ENCODE measurements at regions not wholly inside any gene's neighbourhood (a gene's known extent, or its start where the extent isn't known, plus 50 kb on each side); places are given as distances from the start of the nearest gene placed in this dataset.

DNA sequence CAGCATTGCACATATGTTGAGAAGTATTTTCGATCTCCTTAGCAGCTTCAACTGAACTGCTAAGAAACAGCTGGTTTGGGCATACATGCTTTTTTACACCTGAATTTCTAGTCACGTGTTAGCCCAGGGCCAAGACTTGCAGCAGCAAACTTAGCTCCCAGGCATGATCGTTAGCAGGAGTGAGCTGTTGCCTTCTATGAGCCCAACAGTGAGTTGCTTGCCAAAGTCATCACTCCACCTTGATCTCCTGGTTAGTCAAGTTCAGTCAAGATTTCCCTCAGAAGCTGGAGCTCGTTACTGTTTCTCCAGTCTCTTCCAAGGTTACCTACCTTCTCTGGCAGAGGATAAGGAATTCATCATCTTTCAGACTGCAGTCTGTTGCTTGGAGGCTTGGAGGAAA, 100.4 kb upstream of the SEMA6D start:
- DNase-seq (ENCODE audit: low read depth), result no peak

DNA sequence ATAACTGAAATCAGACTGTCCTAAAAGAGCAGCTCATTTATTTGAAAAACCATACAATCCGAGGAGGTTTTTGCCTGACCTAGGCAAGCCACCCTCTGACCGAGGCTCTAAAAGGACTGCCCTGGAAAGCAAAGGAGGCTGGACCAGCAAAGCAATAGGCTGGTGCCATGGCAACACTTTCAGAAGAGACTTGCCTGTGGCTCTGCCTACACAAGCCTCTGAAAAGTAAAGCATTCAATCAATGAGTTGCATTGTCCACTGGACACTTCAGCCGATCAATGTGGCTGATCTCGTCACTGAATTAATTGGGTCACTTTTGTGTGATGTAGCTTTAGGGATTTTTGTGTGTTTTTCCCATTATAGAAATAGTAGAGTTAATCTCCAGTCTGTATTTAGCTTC, 99.1 kb upstream of the SEMA6D start:
- no peak for DNase-seq (ENCODE audit: low read depth)

DNA sequence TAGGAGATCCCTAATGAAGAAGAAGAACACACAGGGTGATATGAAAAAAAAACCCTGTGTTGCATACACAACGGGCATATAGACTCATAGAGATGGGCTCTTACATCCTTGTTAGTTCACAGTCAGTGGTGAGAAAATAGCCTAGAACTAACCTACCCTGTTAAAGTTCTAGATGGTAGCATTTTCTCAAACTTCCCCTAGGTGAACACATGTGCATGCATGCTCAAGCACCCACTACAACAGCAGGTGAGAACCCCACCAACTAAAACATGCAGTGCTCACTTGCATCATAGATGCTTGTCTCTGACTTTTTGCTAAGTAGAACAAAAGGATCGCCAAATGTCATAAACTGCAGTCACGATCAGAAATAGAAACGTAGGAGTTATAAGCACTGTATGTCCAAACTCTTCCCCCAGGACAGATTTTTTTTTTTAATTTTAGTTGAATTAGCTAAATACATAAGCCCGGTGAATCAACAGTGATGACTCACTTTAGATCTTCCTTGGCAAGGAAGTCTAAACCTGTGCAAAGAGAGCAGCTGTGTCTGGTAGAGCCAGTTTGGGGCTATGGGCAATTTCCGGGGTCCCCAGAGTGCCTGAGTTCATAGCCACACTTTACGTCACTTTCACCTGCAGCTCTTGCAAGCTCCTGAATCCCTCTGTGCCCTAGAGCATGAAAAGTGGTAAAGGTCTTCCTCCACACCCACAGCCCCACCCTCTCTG, 96.2 kb upstream of the SEMA6D start:
- peak; percentile 17 for DNase-seq (ENCODE audit: low read depth)

DNA sequence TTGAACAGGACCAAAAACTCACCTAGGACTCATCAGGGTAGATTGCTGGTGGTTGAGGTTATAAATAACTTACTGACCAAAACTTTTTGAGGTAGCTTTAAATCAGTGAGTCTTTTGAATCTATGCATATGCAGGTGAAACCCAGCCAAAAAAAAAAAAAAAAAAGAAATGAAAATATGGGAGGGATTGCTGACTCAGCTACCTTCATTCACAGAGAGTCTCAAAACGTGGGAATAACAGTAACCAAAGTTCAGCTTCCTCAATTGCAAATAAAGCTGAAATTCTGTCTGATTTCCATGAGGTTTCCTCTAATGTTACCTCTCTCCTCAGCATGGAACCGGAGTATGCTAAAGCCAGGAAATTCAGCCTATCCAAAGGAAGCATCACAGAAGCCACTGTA, 95.2 kb upstream of the SEMA6D start:
- no peak for DNase-seq (ENCODE audit: low read depth)

DNA sequence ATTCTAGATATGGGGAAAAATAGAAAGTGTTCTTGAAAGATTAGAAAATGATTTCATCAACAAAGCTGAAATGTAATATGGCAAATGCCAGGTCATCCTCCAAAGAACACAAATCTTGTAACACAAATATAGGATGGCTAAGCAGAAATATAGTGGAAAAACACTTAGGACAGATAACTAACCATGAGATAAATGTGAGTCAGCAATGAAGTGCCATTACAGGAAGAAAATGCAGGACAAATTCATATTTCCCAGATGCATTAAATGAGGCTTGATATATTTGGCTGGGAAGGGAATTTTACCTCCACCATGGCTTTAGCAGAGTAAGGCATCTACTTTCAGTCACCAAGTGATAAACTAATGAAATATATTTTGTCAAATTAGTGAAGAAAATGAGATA, 92.8 kb upstream of the SEMA6D start:
- no peak for DNase-seq (ENCODE audit: low read depth)

DNA sequence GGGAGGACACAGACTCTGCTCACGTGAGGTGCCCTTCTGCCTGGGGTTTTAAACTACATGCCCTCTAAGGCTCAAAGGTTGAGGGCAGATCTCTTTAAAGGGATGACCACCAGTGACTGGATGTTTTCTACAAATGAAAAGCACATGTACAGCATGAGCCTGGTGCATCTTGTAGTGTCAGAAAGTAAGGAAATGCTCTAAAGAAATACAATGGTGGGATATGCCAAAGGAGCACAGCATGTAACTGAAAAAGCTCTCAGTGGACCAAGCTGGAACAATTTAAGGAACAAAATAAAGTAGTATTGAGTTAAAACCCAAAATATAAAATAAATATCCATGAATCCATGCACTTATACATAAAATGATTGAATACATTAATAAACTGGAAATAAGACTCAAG, 78.3 kb upstream of the SEMA6D start:
- no peak for DNase-seq (ENCODE audit: low read depth)

DNA sequence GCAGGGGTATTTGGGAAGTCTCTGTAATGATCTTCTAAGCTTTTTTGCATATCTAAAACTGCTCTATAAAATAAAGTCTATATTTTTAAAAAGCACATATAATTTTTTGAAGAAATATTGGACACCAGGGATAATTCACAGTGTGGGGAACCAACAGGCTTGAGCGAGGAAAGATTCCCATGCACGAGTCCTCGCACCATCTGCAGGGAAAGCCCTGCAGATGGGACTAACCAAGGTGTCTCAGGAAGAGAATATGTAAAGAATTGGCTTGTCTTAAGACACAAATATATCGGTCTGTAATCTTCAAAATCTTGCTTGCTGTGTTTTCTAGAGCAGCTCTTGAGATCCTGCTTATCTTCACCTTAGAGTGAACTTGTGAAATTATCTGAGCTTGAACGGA, 77.2 kb upstream of the SEMA6D start:
- no peak for DNase-seq (ENCODE audit: low read depth)

DNA sequence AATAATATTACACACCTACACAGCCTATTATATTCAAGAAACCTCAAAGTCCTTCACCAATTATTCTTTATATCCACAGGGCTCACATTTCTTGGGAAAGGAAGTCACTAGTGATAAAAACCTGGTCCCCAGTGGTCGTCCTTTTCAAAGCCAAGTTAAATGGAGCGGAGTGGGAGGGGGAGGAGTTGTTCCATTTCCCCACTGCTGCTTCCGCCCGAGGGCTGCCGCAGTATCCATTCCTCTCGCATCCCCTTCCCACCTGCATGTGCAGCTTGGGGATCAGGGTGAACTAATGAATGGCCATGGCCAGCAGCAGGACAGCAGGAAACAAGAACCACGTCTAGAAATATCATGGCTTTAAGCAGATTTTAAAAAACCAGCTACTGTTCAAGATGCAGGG, 76.4 kb upstream of the SEMA6D start:
- no peak for DNase-seq (ENCODE audit: low read depth)

DNA sequence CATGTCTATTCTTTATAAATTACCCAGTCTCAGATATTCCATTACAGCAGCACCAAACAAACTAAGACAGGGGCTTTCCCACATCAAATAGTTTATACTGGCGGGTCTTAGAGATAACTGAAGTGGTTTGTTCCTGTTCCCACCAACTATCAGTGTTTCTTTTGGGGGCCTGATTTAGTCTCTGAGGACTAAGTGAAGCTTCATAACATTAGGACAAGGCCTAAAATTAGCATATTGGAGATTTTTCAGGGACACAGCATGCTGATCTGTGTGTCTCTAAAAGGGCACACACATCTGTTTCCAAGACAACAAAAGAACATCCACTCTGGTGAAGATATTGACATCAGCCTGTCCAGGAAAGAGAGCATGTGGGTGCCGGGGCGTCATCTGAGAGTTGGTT, 72.6 kb upstream of the SEMA6D start:
- DNase-seq (ENCODE audit: low read depth), result no peak

DNA sequence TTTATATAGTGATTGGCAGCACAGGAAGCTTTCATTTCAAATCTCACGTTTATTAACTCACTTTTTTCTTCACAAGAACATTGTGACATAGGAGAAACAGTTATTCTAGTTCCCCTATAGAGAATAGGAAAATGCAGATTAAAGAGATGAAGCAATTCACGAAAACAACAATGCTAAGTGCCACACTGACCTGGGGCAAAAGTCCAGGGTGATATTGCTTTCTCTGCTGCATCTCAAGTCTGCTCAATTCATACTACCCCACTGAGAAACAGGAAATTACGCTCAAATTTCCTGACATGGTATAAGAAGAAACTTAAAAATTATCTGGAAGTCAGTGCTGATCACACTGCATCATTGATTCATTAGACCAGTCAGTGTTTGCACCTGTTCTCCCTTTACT, 66.7 kb upstream of the SEMA6D start:
- DNase-seq (ENCODE audit: low read depth), result no peak

DNA sequence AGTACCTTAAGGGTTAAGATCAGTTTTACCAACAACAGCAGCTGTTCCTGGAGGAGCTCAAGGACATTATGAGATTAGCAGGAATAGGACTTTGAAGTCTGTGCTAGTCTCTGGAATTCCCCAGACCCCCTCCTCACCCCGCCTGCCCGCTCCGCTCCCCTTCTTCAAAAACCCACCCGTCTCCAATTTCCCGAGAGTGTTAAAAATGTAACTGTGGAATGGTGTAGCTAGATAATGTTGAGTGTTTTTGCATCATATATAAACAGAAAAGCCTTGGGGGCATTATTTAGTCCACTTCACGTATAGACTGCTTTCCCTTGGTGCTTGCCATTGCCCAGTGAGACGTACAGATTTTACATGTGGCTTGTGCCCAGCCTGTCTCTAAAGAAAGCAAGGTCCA, 65.0 kb upstream of the SEMA6D start:
- DNase-seq (ENCODE audit: low read depth), result no peak

DNA sequence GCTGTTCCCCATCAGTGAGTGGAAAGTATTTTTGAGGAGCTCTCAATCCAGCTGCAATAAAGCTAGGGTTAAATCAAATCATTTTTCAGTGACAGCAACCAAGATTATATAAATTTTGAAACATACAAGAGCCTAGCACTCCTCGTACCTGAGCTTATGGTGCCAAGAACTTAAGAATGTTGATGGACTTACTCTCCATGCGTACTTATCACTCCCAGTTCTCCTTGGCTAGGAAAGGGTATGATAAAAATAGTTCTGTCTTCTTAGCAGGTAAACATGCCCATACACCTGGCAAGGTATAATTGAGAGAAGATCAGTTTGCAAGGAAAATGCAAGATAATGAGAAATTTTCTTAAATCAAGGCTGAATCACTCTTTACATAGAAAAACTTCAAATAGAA, 64.5 kb upstream of the SEMA6D start:
- DNase-seq (ENCODE audit: low read depth), result no peak

DNA sequence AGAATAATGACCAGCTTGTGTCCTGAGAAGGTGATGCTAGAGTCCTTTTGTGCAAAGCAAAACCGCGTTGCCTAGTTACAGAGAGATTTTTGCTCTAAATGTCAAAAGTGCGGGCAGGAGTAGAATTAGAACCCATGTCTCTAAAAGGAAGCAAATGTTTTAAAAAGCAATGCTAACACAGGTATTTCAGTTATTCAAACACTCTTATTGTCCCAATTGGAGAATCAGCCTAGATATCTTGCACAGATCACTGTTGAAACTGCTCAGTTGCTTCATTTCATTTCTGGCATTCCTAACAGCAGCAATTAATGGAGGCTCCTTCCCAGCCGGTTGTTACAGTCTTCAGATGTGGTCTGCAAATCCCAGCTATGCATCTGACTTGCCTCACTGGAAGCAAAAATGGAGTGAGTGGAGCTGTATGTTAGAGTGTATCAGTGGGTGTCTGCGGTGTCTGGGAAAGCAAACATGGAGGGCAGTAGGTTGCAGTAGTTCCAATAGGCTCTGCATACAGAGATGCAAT, 55.6 kb upstream of the SEMA6D start:
- DNase-seq (ENCODE audit: low read depth), result no peak

DNA sequence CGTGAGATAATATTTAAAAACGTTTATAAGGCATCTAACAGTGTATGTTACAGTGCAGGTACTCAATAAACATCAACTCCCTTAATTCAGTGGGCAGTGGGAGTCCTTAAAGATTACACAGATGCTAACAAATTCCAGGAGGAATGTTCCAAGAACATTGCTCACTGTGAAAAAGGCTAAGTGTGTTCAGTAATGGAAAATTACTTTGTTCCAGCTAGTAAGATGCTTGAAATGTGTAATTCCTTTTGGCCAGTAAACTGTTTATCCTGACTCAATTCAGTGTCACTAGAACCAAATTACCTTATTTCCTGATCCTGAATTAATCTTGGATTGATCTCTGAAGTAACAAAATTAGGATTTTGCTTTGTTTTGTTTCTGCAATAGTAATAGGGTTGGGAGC, 54.2 kb upstream of the SEMA6D start:
- DNase-seq (ENCODE audit: low read depth), result peak; percentile 11
